HEK293 (cell line): ENCODE measurements at regions not wholly inside any gene's neighbourhood (a gene's known extent, or its start where the extent isn't known, plus 50 kb on each side); places are given as distances from the start of the nearest gene placed in this dataset.

Experiments
- CTCF ChIA-PET: fragments of 350-600 bp; formaldehyde crosslinking; extraction: SDS; loops from one replicate; lab custom pipeline; 2021; ENCODE audit warnings: antibody characterized with exemption; lab: Yijun Ruan, JAX
- POLR2A ChIA-PET: fragments of 300-600 bp; formaldehyde crosslinking; extraction: SDS; loops from one replicate; lab custom pipeline; 2020; ENCODE audit warnings: antibody characterized with exemption, inconsistent platforms; lab: Yijun Ruan, JAX
- H3K27ac ChIP-seq: fragments of 200-500 bp; sonication (Bioruptor generic); 2 replicates; pipeline ENCODE4 v1.5.1; 2014; ENCODE audit warnings: low read depth, low read length, control low read depth, inconsistent platforms; ENCODE audit errors: extremely low read depth
- H3K36me3 ChIP-seq, 2 experiments: fragments of 200-500 bp in 1 of 2; sonication (Bioruptor generic) in 1 of 2; 1 replicate in 1 of 2; 2 replicates in 1 of 2; pipeline ENCODE4 v1.5.1; 2014 to 2017; ENCODE audit warnings: inconsistent platforms in 2 of 2, low read length in 2 of 2; ENCODE audit not compliant: control insufficient read depth in 2 of 2, insufficient read depth in 1 of 2
- H3K4me1 ChIP-seq: fragments of 200-500 bp; sonication (Bioruptor generic); 2 replicates; pipeline ENCODE4 v1.5.1; 2014; ENCODE audit warnings: mild to moderate bottlenecking, low read length, inconsistent platforms; ENCODE audit not compliant: control insufficient read depth, insufficient read depth
- H3K4me3 ChIP-seq: 2 replicates; pipeline ENCODE4 v1.5.1; 2011; ENCODE audit warnings: low read depth, mild to moderate bottlenecking, control low read depth, low read length, moderate library complexity
- H3K9me3 ChIP-seq: fragments of 200-500 bp; sonication (Bioruptor generic); 2 replicates; pipeline ENCODE4 v1.5.1; 2014; ENCODE audit warnings: low read depth, low read length, inconsistent platforms; ENCODE audit not compliant: control insufficient read depth, insufficient read depth
- EGR2 ChIP-seq: fragments of 450-650 bp; formaldehyde crosslinking; IDR thresholded peaks from 2 replicates; pipeline ENCODE4 v1.5.1; 2016; ENCODE audit warnings: low read depth, missing biosample characterization, missing genetic modification characterization
- GLI4 ChIP-seq: fragments of 450-650 bp; formaldehyde crosslinking; IDR thresholded peaks from 2 replicates; pipeline ENCODE4 v1.5.1; 2016; ENCODE audit warnings: missing biosample characterization, missing genetic modification characterization
- MEIS1 ChIP-seq: sonication (generic); formaldehyde crosslinking; IDR thresholded peaks from 2 replicates; pipeline ENCODE4 v1.8.1; 2022; ENCODE audit warnings: missing genetic modification reagents, mild to moderate bottlenecking, borderline replicate concordance
- ZIC2 ChIP-seq: fragments of 450-650 bp; formaldehyde crosslinking; IDR thresholded peaks from 2 replicates; pipeline ENCODE4 v1.5.1; 2016; ENCODE audit warnings: missing biosample characterization, missing genetic modification characterization
- ZNF112 ChIP-seq: fragments of 450-650 bp; formaldehyde crosslinking; IDR thresholded peaks from 2 replicates; pipeline ENCODE4 v1.5.0; 2017; ENCODE audit warnings: missing biosample characterization, missing genetic modification characterization
- ZNF140 ChIP-seq: fragments of 450-650 bp; formaldehyde crosslinking; IDR thresholded peaks from 2 replicates; pipeline ENCODE4 v1.5.1; 2016; ENCODE audit warnings: missing biosample characterization, missing genetic modification characterization
- ZNF146 ChIP-seq: fragments of 450-650 bp; formaldehyde crosslinking; IDR thresholded peaks from 2 replicates; pipeline ENCODE4 v1.5.1; 2016; ENCODE audit warnings: missing biosample characterization, missing genetic modification characterization
- ZNF23 ChIP-seq: fragments of 450-650 bp; formaldehyde crosslinking; IDR thresholded peaks from 2 replicates; pipeline ENCODE4 v1.5.1; 2016; ENCODE audit warnings: missing biosample characterization, missing genetic modification characterization, borderline replicate concordance
- ZNF350 ChIP-seq: fragments of 450-650 bp; formaldehyde crosslinking; IDR thresholded peaks from 2 replicates; pipeline ENCODE4 v1.5.0; 2017; ENCODE audit warnings: missing biosample characterization, mild to moderate bottlenecking, missing genetic modification characterization
- ZNF548 ChIP-seq: fragments of 450-650 bp; formaldehyde crosslinking; IDR thresholded peaks from 2 replicates; pipeline ENCODE4 v1.5.1; 2016; ENCODE audit warnings: missing biosample characterization, missing genetic modification characterization
- ZNF610 ChIP-seq: fragments of 450-650 bp; formaldehyde crosslinking; IDR thresholded peaks from 2 replicates; pipeline ENCODE4 v1.5.1; 2016; ENCODE audit warnings: missing biosample characterization, missing genetic modification characterization, borderline replicate concordance
- ZNF623 ChIP-seq: fragments of 450-650 bp; formaldehyde crosslinking; IDR thresholded peaks from 2 replicates; pipeline ENCODE4 v1.5.1; 2016; ENCODE audit warnings: missing biosample characterization, missing genetic modification characterization
- ZNF654 ChIP-seq: fragments of 450-650 bp; formaldehyde crosslinking; IDR thresholded peaks from 2 replicates; pipeline ENCODE4 v1.5.1; 2016; ENCODE audit warnings: low read depth, missing biosample characterization, missing genetic modification characterization
- ZNF701 ChIP-seq: fragments of 450-650 bp; formaldehyde crosslinking; IDR thresholded peaks from 2 replicates; pipeline ENCODE4 v1.5.1; 2016; ENCODE audit warnings: missing biosample characterization, missing genetic modification characterization
- ZNF785 ChIP-seq: fragments of 450-650 bp; formaldehyde crosslinking; IDR thresholded peaks from 2 replicates; pipeline ENCODE4 v1.5.1; 2016; ENCODE audit warnings: missing biosample characterization, missing genetic modification characterization
- TF ChIP-seq, protein P1 (sequence below): fragments of 450-650 bp; formaldehyde crosslinking; IDR thresholded peaks from 2 replicates; pipeline ENCODE4 v1.5.1; 2016; ENCODE audit warnings: missing biosample characterization, missing genetic modification characterization
- TF ChIP-seq, protein P2 (sequence below): fragments of 450-650 bp; formaldehyde crosslinking; IDR thresholded peaks from 2 replicates; pipeline ENCODE4; 2016; ENCODE audit warnings: missing biosample characterization, missing genetic modification characterization
- TF ChIP-seq, protein P3 (sequence below): fragments of 450-650 bp; formaldehyde crosslinking; IDR thresholded peaks from 2 replicates; pipeline ENCODE4 v1.5.1; 2017; ENCODE audit warnings: missing biosample characterization, missing genetic modification characterization
- TF ChIP-seq, protein P4 (sequence below): fragments of 450-650 bp; formaldehyde crosslinking; IDR thresholded peaks from 2 replicates; pipeline ENCODE4 v1.5.1; 2016; ENCODE audit warnings: missing biosample characterization, missing genetic modification characterization, borderline replicate concordance
- TF ChIP-seq, protein P5 (sequence below): fragments of 450-650 bp; formaldehyde crosslinking; IDR thresholded peaks from 2 replicates; pipeline ENCODE4 v1.5.1; 2016; ENCODE audit warnings: missing biosample characterization, missing genetic modification characterization

DNA sequence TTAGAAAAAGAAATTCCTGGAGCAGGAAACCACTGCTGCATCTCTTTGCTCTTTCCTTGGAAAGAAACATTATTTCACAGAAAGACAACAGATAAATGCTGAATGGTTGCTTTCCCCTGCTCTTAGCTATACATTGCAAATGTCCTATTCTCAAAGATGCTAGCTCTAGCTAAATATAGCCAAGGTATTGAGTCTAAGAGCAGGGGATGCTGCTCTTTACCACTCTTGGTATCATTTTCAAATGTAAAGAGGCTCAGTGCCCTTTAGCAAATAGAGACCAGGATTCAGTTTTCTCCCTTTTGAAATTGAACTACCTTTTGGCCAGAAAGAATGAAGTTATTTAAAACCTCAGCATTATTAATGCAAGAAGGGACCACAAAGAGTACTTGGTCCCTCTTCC, 104.0 kb upstream of the FUT8 start (continued):
- TF ChIP-seq, protein P1, sequence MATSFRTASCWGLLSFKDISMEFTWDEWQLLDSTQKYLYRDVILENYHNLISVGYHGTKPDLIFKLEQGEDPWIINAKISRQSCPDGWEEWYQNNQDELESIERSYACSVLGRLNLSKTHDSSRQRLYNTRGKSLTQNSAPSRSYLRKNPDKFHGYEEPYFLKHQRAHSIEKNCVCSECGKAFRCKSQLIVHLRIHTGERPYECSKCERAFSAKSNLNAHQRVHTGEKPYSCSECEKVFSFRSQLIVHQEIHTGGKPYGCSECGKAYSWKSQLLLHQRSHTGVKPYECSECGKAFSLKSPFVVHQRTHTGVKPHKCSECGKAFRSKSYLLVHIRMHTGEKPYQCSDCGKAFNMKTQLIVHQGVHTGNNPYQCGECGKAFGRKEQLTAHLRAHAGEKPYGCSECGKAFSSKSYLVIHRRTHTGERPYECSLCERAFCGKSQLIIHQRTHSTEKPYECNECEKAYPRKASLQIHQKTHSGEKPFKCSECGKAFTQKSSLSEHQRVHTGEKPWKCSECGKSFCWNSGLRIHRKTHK (tag by site-specific recombination) = no peak
- TF ChIP-seq, protein P2, sequence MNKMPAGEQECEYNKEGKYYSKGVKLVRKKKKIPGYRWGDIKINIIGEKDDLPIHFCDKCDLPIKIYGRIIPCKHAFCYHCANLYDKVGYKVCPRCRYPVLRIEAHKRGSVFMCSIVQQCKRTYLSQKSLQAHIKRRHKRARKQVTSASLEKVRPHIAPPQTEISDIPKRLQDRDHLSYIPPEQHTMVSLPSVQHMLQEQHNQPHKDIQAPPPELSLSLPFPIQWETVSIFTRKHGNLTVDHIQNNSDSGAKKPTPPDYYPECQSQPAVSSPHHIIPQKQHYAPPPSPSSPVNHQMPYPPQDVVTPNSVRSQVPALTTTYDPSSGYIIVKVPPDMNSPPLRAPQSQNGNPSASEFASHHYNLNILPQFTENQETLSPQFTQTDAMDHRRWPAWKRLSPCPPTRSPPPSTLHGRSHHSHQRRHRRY (tag by site-specific recombination) = no peak
- TF ChIP-seq ZNF140 (no peak), ZNF112 (tag by site-specific recombination) (no peak), ZNF548 (tag by site-specific recombination) (no peak), ZNF654 (tag by site-specific recombination) (no peak), ZNF623 (tag by site-specific recombination) (no peak), MEIS1 (CRISPR knock-in tag) (no peak), EGR2 (tag by site-specific recombination) (no peak), ZNF350 (tag by site-specific recombination) (no peak), ZNF23 (tag by site-specific recombination) (no peak)
- TF ChIP-seq, protein P3, sequence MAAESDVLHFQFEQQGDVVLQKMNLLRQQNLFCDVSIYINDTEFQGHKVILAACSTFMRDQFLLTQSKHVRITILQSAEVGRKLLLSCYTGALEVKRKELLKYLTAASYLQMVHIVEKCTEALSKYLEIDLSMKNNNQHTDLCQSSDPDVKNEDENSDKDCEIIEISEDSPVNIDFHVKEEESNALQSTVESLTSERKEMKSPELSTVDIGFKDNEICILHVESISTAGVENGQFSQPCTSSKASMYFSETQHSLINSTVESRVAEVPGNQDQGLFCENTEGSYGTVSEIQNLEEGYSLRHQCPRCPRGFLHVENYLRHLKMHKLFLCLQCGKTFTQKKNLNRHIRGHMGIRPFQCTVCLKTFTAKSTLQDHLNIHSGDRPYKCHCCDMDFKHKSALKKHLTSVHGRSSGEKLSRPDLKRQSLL (tag by site-specific recombination) = no peak
- TF ChIP-seq, protein P4, sequence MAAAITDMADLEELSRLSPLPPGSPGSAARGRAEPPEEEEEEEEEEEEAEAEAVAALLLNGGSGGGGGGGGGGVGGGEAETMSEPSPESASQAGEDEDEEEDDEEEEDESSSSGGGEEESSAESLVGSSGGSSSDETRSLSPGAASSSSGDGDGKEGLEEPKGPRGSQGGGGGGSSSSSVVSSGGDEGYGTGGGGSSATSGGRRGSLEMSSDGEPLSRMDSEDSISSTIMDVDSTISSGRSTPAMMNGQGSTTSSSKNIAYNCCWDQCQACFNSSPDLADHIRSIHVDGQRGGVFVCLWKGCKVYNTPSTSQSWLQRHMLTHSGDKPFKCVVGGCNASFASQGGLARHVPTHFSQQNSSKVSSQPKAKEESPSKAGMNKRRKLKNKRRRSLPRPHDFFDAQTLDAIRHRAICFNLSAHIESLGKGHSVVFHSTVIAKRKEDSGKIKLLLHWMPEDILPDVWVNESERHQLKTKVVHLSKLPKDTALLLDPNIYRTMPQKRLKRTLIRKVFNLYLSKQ = no peak

DNA sequence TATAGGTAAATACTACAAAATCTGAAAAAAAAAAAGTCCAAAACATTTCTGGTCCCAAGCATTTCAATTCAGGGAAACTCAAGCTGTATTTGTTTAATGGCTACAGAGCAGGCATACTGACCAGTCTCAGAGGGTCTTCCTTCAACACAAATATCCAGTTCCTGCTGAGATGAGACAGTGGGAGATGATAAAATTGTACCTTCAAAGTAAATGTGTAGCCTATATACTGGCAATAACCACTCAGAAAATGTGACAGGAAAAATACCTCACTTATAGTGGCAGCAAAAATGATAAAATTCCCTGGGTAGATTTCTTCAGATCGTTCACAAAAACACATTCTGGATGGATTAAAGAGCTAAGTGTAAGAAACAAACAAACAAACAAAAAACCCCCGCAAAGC, 102.0 kb upstream of the FUT8 start:
- Histone ChIP-seq H3K9me3 (no peaks in the 10 kb centered on the region), H3K27ac (no peak overlapping the region), H3K36me3 (no peaks in the 10 kb centered on the region), H3K4me3 (no peak overlapping the region), H3K4me1 (no peaks in the 10 kb centered on the region)
- ChIA-PET CTCF (interaction anchor here (0.6 kb wide), 1 partner anchor 71 kb away, joined by 3 read pairs; no protein-coding TSS in a partner anchor), POLR2A (no interaction called here)
- no peak for TF ChIP-seq ZNF610 (tag by site-specific recombination)
- TF ChIP-seq GLI4 (tag by site-specific recombination) = no peak

DNA sequence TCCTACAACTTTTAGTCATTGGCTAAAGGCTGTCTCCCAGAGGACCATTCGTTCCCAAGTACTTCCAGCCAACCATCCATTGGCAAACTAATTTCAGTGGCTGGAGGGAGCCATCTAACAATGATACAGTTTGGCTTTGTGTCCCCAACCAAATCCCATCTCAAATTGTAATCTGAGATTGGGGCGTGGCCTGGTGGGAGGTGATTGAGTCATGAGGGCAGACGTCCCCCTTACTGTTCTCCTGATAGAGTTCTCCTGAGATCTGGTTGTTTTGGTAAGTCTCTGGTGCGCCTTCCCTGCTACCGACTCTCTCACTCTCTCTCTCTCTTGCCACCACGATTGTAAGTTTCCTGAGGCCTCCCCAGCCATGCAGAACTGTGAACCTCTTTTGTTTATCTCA, 99.7 kb upstream of the FUT8 start:
- no peak overlapping the region for H3K4me3 ChIP-seq
- H3K27ac ChIP-seq = no peak overlapping the region
- CTCF ChIA-PET = interaction anchor here (0.6 kb wide), 1 partner anchor 141 kb away, joined by 5 read pairs; no protein-coding TSS in a partner anchor
- H3K4me1 ChIP-seq = no peaks in the 10 kb centered on the region
- POLR2A ChIA-PET = no interaction called here
- H3K36me3 ChIP-seq = no peaks in the 10 kb centered on the region
- H3K9me3 ChIP-seq = no peaks in the 10 kb centered on the region
- TF ChIP-seq ZIC2 (tag by site-specific recombination) (no peak), ZNF140 (no peak), ZNF146 (no peak), ZNF701 (tag by site-specific recombination) (no peak), ZNF785 (tag by site-specific recombination) (no peak)
- TF ChIP-seq, protein P5, sequence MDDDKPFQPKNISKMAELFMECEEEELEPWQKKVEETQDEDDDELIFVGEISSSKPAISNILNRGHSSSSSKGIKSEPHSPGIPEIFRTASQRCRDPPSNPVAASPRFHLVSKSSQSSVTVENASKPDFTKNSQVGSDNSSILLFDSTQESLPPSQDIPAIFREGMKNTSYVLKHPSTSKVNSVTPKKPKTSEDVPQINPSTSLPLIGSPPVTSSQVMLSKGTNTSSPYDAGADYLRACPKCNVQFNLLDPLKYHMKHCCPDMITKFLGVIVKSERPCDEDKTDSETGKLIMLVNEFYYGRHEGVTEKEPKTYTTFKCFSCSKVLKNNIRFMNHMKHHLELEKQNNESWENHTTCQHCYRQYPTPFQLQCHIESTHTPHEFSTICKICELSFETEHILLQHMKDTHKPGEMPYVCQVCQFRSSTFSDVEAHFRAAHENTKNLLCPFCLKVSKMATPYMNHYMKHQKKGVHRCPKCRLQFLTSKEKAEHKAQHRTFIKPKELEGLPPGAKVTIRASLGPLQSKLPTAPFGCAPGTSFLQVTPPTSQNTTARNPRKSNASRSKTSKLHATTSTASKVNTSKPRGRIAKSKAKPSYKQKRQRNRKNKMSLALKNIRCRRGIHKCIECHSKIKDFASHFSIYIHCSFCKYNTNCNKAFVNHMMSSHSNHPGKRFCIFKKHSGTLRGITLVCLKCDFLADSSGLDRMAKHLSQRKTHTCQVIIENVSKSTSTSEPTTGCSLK (tag by site-specific recombination) = no peak
- TF ChIP-seq, all 188 proteins: peak for 0
